DND-41 (cell line): ENCODE measurements at regions not wholly inside any gene's neighbourhood (a gene's known extent, or its start where the extent isn't known, plus 50 kb on each side); places are given as distances from the start of the nearest gene placed in this dataset.

Experiments used
- CTCF ChIP-seq: IDR thresholded peaks from 2 replicates; pipeline ENCODE4 v1.5.1; 2012; ENCODE audit warnings: borderline replicate concordance, low read length, moderate library complexity, mild to moderate bottlenecking; ENCODE audit not compliant: poor library complexity, severe bottlenecking; ENCODE audit errors: extremely low read depth
- EZH2 ChIP-seq: IDR thresholded peaks from 3 replicates; pipeline ENCODE4 v1.6.1; 2012; ENCODE audit warnings: borderline replicate concordance, low read depth, mild to moderate bottlenecking, moderate library complexity, low read length, inconsistent platforms; ENCODE audit not compliant: severe bottlenecking

- no peak for TF ChIP-seq EZH2
- TF ChIP-seq CTCF = no peak
Observed at GRCh38 chr4:66662620-66663019, 882.7 kb downstream of the CENPC start.
